Skin epidermis (tissue), 12 donors: ENCODE measurements at regions not wholly inside any gene's neighbourhood (a gene's known extent, or its start where the extent isn't known, plus 50 kb on each side); places are given as distances from the start of the nearest gene placed in this dataset.

ENCODE experiments used
- H3K27ac ChIP-seq, 21 experiments: fragments of 200-600 bp; sonication (generic) in 11 of 21; one replicate each; pipeline ENCODE4 v1.5.0; 2020; ENCODE audit warnings: mild to moderate bottlenecking in 3 of 21, inconsistent platforms in 2 of 21, moderate library complexity in 2 of 21
- H3K4me3 ChIP-seq, 7 experiments: fragments of 200-600 bp; sonication (generic) in 2 of 7; one replicate each; pipeline ENCODE4 v1.5.0; 2020; ENCODE audit warnings: inconsistent platforms in 2 of 7, mild to moderate bottlenecking in 2 of 7, moderate library complexity in 1 of 7

- Histone ChIP-seq H3K4me3 (no peak overlapping the region), H3K27ac (peak overlapping the region in 3 of 21 experiments; percentile 10 to 68 (median 11))
Observed at GRCh38 chr2:71833855-71834560, 313.7 kb downstream of the CYP26B1 start.

- Histone ChIP-seq H3K4me3 (no peak overlapping the region), H3K27ac (peak overlapping the region in 3 of 21 experiments; percentile 10 to 68 (median 27))
Observed at GRCh38 chr2:71833272-71833671, 314.4 kb downstream of the CYP26B1 start.

GRCh38 chr2:71832844-71833243 is 314.8 kb downstream of the CYP26B1 start:
- no peak overlapping the region for H3K4me3 ChIP-seq
- peak overlapping the region in 1 of 21 experiments; percentile 27 for H3K27ac ChIP-seq

- H3K4me3 ChIP-seq: no peak overlapping the region
- peak overlapping the region in 1 of 21 experiments; percentile 27 for H3K27ac ChIP-seq
Observed at GRCh38 chr2:71832388-71832787, 315.3 kb downstream of the CYP26B1 start.

- Histone ChIP-seq H3K4me3 (no peak overlapping the region), H3K27ac (peak overlapping the region in 7 of 21 experiments; percentile 3 to 64 (median 36))
Observed at GRCh38 chr2:71831193-71831577, 316.5 kb downstream of the CYP26B1 start.

- Histone ChIP-seq H3K4me3 (no peak overlapping the region), H3K27ac (peak overlapping the region in 7 of 21 experiments; percentile 3 to 64 (median 21))
Observed at GRCh38 chr2:71830497-71831192, 317.0 kb downstream of the CYP26B1 start.

GRCh38 chr2:71829008-71829407 is 318.7 kb downstream of the CYP26B1 start:
- no peak overlapping the region for H3K27ac ChIP-seq
- H3K4me3 ChIP-seq: no peak overlapping the region

- Histone ChIP-seq H3K27ac (peak overlapping the region in 3 of 21 experiments; percentile 44 to 59 (median 57)), H3K4me3 (no peak overlapping the region)
Observed at GRCh38 chr2:71827973-71828372, 319.7 kb downstream of the CYP26B1 start.

- H3K4me3 ChIP-seq: no peak overlapping the region
Observed at GRCh38 chr2:71827524-71827901, 320.1 kb downstream of the CYP26B1 start.

GRCh38 chr2:71826826-71827523 is 320.7 kb downstream of the CYP26B1 start:
- Histone ChIP-seq H3K27ac (peak overlapping the region in 9 of 21 experiments; percentile 7 to 76 (median 57)), H3K4me3 (no peak overlapping the region)

More at GRCh38 chr2:71827524-71827901, 320.1 kb downstream of the CYP26B1 start:
- peak overlapping the region in 9 of 21 experiments; percentile 7 to 76 (median 57) for H3K27ac ChIP-seq

GRCh38 chr2:71826299-71826698 is 321.4 kb downstream of the CYP26B1 start:
- Histone ChIP-seq H3K27ac (peak overlapping the region in 1 of 21 experiments; percentile 38), H3K4me3 (no peak overlapping the region)

GRCh38 chr2:71824436-71824835 is 323.2 kb downstream of the CYP26B1 start:
- peak overlapping the region in 2 of 21 experiments; percentile 4 to 14 for H3K27ac ChIP-seq
- H3K4me3 ChIP-seq: no peak overlapping the region

- no peak overlapping the region for H3K27ac ChIP-seq
- no peak overlapping the region for H3K4me3 ChIP-seq
Observed at GRCh38 chr2:71823526-71823925, 324.1 kb downstream of the CYP26B1 start.

GRCh38 chr2:71822463-71822862 is 325.2 kb downstream of the CYP26B1 start:
- Histone ChIP-seq H3K4me3 (no peak overlapping the region), H3K27ac (no peak overlapping the region)

- no peak overlapping the region for H3K4me3 ChIP-seq
Observed at GRCh38 chr2:71821856-71822255, 325.8 kb downstream of the CYP26B1 start.

GRCh38 chr2:71816815-71817214 is 330.8 kb downstream of the CYP26B1 start:
- Histone ChIP-seq H3K27ac (no peak overlapping the region), H3K4me3 (no peak overlapping the region)

More at GRCh38 chr2:71821856-71822255, 325.8 kb downstream of the CYP26B1 start:
- no peak overlapping the region for H3K27ac ChIP-seq

GRCh38 chr2:71815701-71816474 is 331.8 kb downstream of the CYP26B1 start:
- H3K27ac ChIP-seq: no peak overlapping the region
- no peak overlapping the region for H3K4me3 ChIP-seq

GRCh38 chr2:71814885-71815284 is 332.8 kb downstream of the CYP26B1 start:
- Histone ChIP-seq H3K27ac (no peak overlapping the region), H3K4me3 (no peak overlapping the region)

GRCh38 chr2:71813807-71814470 is 333.7 kb downstream of the CYP26B1 start:
- Histone ChIP-seq H3K27ac (no peak overlapping the region), H3K4me3 (no peak overlapping the region)
